ENCODE measurements at regions not wholly inside any gene's neighbourhood (a gene's known extent, or its start where the extent isn't known, plus 50 kb on each side); places are given as distances from the start of the nearest gene placed in this dataset.
"Not testable (repeated sequence)": the region's sequence is repeated elsewhere in the genome, so short reads cannot be mapped to it uniquely, and the experiment has no call there.

- no peak overlapping the region for H2AFZ ChIP-seq (ENCODE audit: low read depth, low read length)
- no peak overlapping the region for H3K4me3 ChIP-seq (ENCODE audit: low read length)
- H3K27me3 ChIP-seq (ENCODE audit: insufficient read depth, low read length): no peaks in the 10 kb centered on the region
- H3K4me1 ChIP-seq (ENCODE audit: insufficient read depth, low read length): no peaks in the 10 kb centered on the region
- no peaks in the 10 kb centered on the region for H3K36me3 ChIP-seq (ENCODE audit: insufficient read depth, low read length)
- H3K9me3 ChIP-seq (ENCODE audit: low read length): no peaks in the 10 kb centered on the region
These were observed 268.1 kb upstream of the SDK2 start for GRCh38 chr17:73912373-73912746.

GRCh38 chr17:73914536-73915274 is 270.5 kb upstream of the SDK2 start:
- H3K9me3 ChIP-seq (ENCODE audit: low read length): no peaks in the 10 kb centered on the region
- no peak overlapping the region for H3K4me3 ChIP-seq (ENCODE audit: low read length)
- no peak overlapping the region for H2AFZ ChIP-seq (ENCODE audit: low read depth, low read length)
- no peaks in the 10 kb centered on the region for H3K27me3 ChIP-seq (ENCODE audit: insufficient read depth, low read length)
- H3K4me1 ChIP-seq (ENCODE audit: insufficient read depth, low read length): no peaks in the 10 kb centered on the region
- no peaks in the 10 kb centered on the region for H3K36me3 ChIP-seq (ENCODE audit: insufficient read depth, low read length)

GRCh38 chr17:73919033-73919432 is 274.8 kb upstream of the SDK2 start:
- not testable (repeated sequence) for H3K4me1 ChIP-seq (ENCODE audit: insufficient read depth, low read length); H3K9me3 ChIP-seq (ENCODE audit: low read length); H3K27me3 ChIP-seq (ENCODE audit: insufficient read depth, low read length); H2AFZ ChIP-seq (ENCODE audit: low read depth, low read length); H3K4me3 ChIP-seq (ENCODE audit: low read length); H3K36me3 ChIP-seq (ENCODE audit: insufficient read depth, low read length)

GRCh38 chr17:73921306-73921705 is 277.1 kb upstream of the SDK2 start:
- Histone ChIP-seq H3K4me3 (ENCODE audit: low read length) (no peak overlapping the region), H3K9me3 (ENCODE audit: low read length) (no peaks in the 10 kb centered on the region), H3K4me1 (ENCODE audit: insufficient read depth, low read length) (no peaks in the 10 kb centered on the region), H3K36me3 (ENCODE audit: insufficient read depth, low read length) (no peaks in the 10 kb centered on the region), H2AFZ (ENCODE audit: low read depth, low read length) (no peak overlapping the region), H3K27me3 (ENCODE audit: insufficient read depth, low read length) (no peaks in the 10 kb centered on the region)

GRCh38 chr17:73924114-73924908 is 279.2 kb upstream of the RPL38 start:
- H3K4me1 ChIP-seq (ENCODE audit: insufficient read depth, low read length): no peaks in the 10 kb centered on the region
- H2AFZ ChIP-seq (ENCODE audit: low read depth, low read length): no peak overlapping the region
- H3K4me3 ChIP-seq (ENCODE audit: low read length): no peak overlapping the region
- no peaks in the 10 kb centered on the region for H3K9me3 ChIP-seq (ENCODE audit: low read length)
- no peaks in the 10 kb centered on the region for H3K27me3 ChIP-seq (ENCODE audit: insufficient read depth, low read length)
- no peaks in the 10 kb centered on the region for H3K36me3 ChIP-seq (ENCODE audit: insufficient read depth, low read length)

GRCh38 chr17:73924909-73925186 is 278.6 kb upstream of the RPL38 start:
- H3K4me1 ChIP-seq (ENCODE audit: insufficient read depth, low read length): no peaks in the 10 kb centered on the region
- H2AFZ ChIP-seq (ENCODE audit: low read depth, low read length): no peak overlapping the region
- no peaks in the 10 kb centered on the region for H3K36me3 ChIP-seq (ENCODE audit: insufficient read depth, low read length)
- H3K9me3 ChIP-seq (ENCODE audit: low read length): no peaks in the 10 kb centered on the region
- H3K4me3 ChIP-seq (ENCODE audit: low read length): no peak overlapping the region
- H3K27me3 ChIP-seq (ENCODE audit: insufficient read depth, low read length): no peaks in the 10 kb centered on the region

- H3K27me3 ChIP-seq (ENCODE audit: insufficient read depth, low read length): no peaks in the 10 kb centered on the region
- no peak overlapping the region for H3K4me3 ChIP-seq (ENCODE audit: low read length)
- H3K9me3 ChIP-seq (ENCODE audit: low read length): no peaks in the 10 kb centered on the region
- no peaks in the 10 kb centered on the region for H3K36me3 ChIP-seq (ENCODE audit: insufficient read depth, low read length)
- H2AFZ ChIP-seq (ENCODE audit: low read depth, low read length): no peak overlapping the region
- H3K4me1 ChIP-seq (ENCODE audit: insufficient read depth, low read length): no peaks in the 10 kb centered on the region
These were observed 273.5 kb upstream of the RPL38 start for GRCh38 chr17:73929860-73930430.

GRCh38 chr17:73932216-73932749 is 271.2 kb upstream of the RPL38 start:
- Histone ChIP-seq H3K9me3 (ENCODE audit: low read length) (no peaks in the 10 kb centered on the region), H3K4me1 (ENCODE audit: insufficient read depth, low read length) (no peaks in the 10 kb centered on the region)

GRCh38 chr17:73933164-73933766 is 270.2 kb upstream of the RPL38 start:
- Histone ChIP-seq H3K4me1 (ENCODE audit: insufficient read depth, low read length) (no peaks in the 10 kb centered on the region), H3K27me3 (ENCODE audit: insufficient read depth, low read length) (no peaks in the 10 kb centered on the region), H3K36me3 (ENCODE audit: insufficient read depth, low read length) (no peaks in the 10 kb centered on the region), H3K9me3 (ENCODE audit: low read length) (no peaks in the 10 kb centered on the region), H2AFZ (ENCODE audit: low read depth, low read length) (no peak overlapping the region), H3K4me3 (ENCODE audit: low read length) (no peak overlapping the region)

More at GRCh38 chr17:73932216-73932749, 271.2 kb upstream of the RPL38 start:
- no peak overlapping the region for H3K4me3 ChIP-seq (ENCODE audit: low read length)
- no peak overlapping the region for H2AFZ ChIP-seq (ENCODE audit: low read depth, low read length)
- no peaks in the 10 kb centered on the region for H3K36me3 ChIP-seq (ENCODE audit: insufficient read depth, low read length)
- H3K27me3 ChIP-seq (ENCODE audit: insufficient read depth, low read length): no peaks in the 10 kb centered on the region

- Histone ChIP-seq H3K9me3 (ENCODE audit: low read length) (no peaks in the 10 kb centered on the region), H2AFZ (ENCODE audit: low read depth, low read length) (no peak overlapping the region), H3K36me3 (ENCODE audit: insufficient read depth, low read length) (no peaks in the 10 kb centered on the region), H3K27me3 (ENCODE audit: insufficient read depth, low read length) (no peaks in the 10 kb centered on the region), H3K4me1 (ENCODE audit: insufficient read depth, low read length) (no peaks in the 10 kb centered on the region), H3K4me3 (ENCODE audit: low read length) (no peak overlapping the region)
These were observed 269.6 kb upstream of the RPL38 start for GRCh38 chr17:73933871-73934270.

GRCh38 chr17:73934696-73935095 is 268.8 kb upstream of the RPL38 start:
- Histone ChIP-seq H2AFZ (ENCODE audit: low read depth, low read length) (no peak overlapping the region), H3K4me3 (ENCODE audit: low read length) (no peak overlapping the region), H3K36me3 (ENCODE audit: insufficient read depth, low read length) (no peaks in the 10 kb centered on the region), H3K9me3 (ENCODE audit: low read length) (no peaks in the 10 kb centered on the region), H3K4me1 (ENCODE audit: insufficient read depth, low read length) (no peaks in the 10 kb centered on the region), H3K27me3 (ENCODE audit: insufficient read depth, low read length) (no peaks in the 10 kb centered on the region)

- H2AFZ ChIP-seq (ENCODE audit: low read depth, low read length): no peak overlapping the region
- no peaks in the 10 kb centered on the region for H3K9me3 ChIP-seq (ENCODE audit: low read length)
- no peaks in the 10 kb centered on the region for H3K36me3 ChIP-seq (ENCODE audit: insufficient read depth, low read length)
- H3K4me3 ChIP-seq (ENCODE audit: low read length): no peak overlapping the region
- H3K4me1 ChIP-seq (ENCODE audit: insufficient read depth, low read length): no peaks in the 10 kb centered on the region
- no peaks in the 10 kb centered on the region for H3K27me3 ChIP-seq (ENCODE audit: insufficient read depth, low read length)
These were observed 266.4 kb upstream of the RPL38 start for GRCh38 chr17:73936908-73937627.
